Natural killer cell (primary cell): ENCODE measurements at regions not wholly inside any gene's neighbourhood (a gene's known extent, or its start where the extent isn't known, plus 50 kb on each side); places are given as distances from the start of the nearest gene placed in this dataset.

Experiments used
- ATAC-seq, 3 donors: fragments of 150-1000 bp in 2 of 3; fragments of 200-7000 bp in 1 of 3; cut with Tn5 transposase; 1 replicate in 1 of 3; 2 replicates in 2 of 3; pipeline ENCODE4 v1.10.0; 2021; ENCODE audit warnings: mild to moderate bottlenecking in 2 of 3, moderate library complexity in 2 of 3
- DNase-seq, 2 donors: peaks; one replicate each; pipeline versions ENCODE4 v3.0.0 to v3.0.0-alpha.2; 2013 to 2021; ENCODE audit warnings: mixed read lengths in 1 of 2
- H3K27ac ChIP-seq: one replicate; pipeline ENCODE4 v1.5.1; 2013; ENCODE audit warnings: mild to moderate bottlenecking, low read length
- H3K27me3 ChIP-seq: one replicate; pipeline ENCODE4 v1.6.1; 2013; ENCODE audit warnings: low read length; ENCODE audit not compliant: control insufficient read depth, insufficient read depth
- H3K36me3 ChIP-seq: one replicate; pipeline ENCODE4 v1.6.1; 2013; ENCODE audit warnings: low read length; ENCODE audit not compliant: control insufficient read depth, insufficient read depth
- H3K4me1 ChIP-seq: one replicate; pipeline ENCODE4 v1.6.1; 2013; ENCODE audit warnings: low read length; ENCODE audit not compliant: control insufficient read depth, insufficient read depth
- H3K4me3 ChIP-seq: one replicate; pipeline ENCODE4 v1.5.1; 2013; ENCODE audit warnings: low read length
- H3K9me3 ChIP-seq: one replicate; pipeline ENCODE4 v1.6.1; 2013; ENCODE audit warnings: low read length; ENCODE audit not compliant: control insufficient read depth, insufficient read depth
- H3K27ac Mint-ChIP-seq, 2 donors: one replicate each; pipeline ENCODE4 v1.8.0; 2022; ENCODE audit warnings: mild to moderate bottlenecking in 2 of 2, mixed read lengths in 2 of 2, moderate library complexity in 1 of 2
- H3K27me3 Mint-ChIP-seq, 2 donors: one replicate each; pipeline ENCODE4 v1.8.0; 2022; ENCODE audit warnings: low read depth in 2 of 2, mixed read lengths in 2 of 2
- H3K36me3 Mint-ChIP-seq: one replicate; pipeline ENCODE4 v1.8.0; 2022; ENCODE audit warnings: mixed read lengths
- H3K4me1 Mint-ChIP-seq, 2 donors: one replicate each; pipeline ENCODE4 v1.8.0; 2022; ENCODE audit warnings: mixed read lengths in 2 of 2
- H3K4me3 Mint-ChIP-seq: one replicate; pipeline ENCODE4 v1.8.0; 2022; ENCODE audit warnings: mild to moderate bottlenecking, moderate library complexity, mixed read lengths
- H3K9me3 Mint-ChIP-seq, 2 donors: one replicate each; pipeline ENCODE4 v1.8.0; 2022; ENCODE audit warnings: mixed read lengths in 2 of 2
- WGBS: methylation state at CpG from one replicate; pipeline ENCODE4 v1.1.7; 2013; ENCODE audit warnings: missing lambda C conversion rate; ENCODE audit not compliant: insufficient coverage; 5-methylcytosine and 5-hydroxymethylcytosine counted together
- intact Hi-C: fragments of 100-400 bp; cut with micrococcal nuclease; formaldehyde crosslinking; loops from one replicate; pipeline ENCODE4 v1.14.2; 2022
- TF ChIP-seq, protein P1 (sequence below): fragments of 200-600 bp; IDR thresholded peaks from one replicate; pipeline ENCODE4 v1.8.0; 2022; ENCODE audit warnings: antibody characterized with exemption

DNA sequence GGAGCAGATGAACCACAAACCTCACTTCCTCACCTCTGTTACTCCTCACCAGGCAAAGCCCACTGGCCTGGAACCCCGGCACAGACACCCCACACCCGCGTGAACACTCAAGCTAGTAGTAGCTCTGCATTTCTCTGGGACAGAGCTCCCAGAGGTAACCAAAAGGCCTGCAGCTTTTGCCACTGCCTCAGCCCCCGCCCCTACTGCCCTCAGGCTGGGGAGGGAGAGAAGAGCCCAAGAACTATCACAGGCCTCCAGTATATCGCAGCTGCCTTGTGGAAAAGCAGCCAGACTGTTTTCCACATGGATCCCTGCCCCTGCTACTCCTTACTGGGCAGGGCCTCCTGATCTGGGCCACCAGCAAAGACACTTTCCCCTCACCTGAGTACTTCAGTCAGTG, 728.7 kb upstream of the ACTRT1 start:
- WGBS, result 85% methylated on average over 5 of the region's 5 CpGs
- Mint-ChIP-seq H3K9me3 (peaks cover 2 to 9% of the 10 kb centered on the region in 2 donors), H3K27me3 (peaks cover 0 to 6% of the 10 kb centered on the region in 2 donors), H3K4me3 (no peak overlapping the region), H3K4me1 (peaks cover 7 to 12% of the 10 kb centered on the region in 2 donors), H3K36me3 (no peaks in the 10 kb centered on the region), H3K27ac (no peak overlapping the region)
- ATAC-seq (no peak), DNase-seq (no peak)
- Histone ChIP-seq H3K27ac (no peak overlapping the region), H3K9me3 (peaks cover 7% of the 10 kb centered on the region), H3K4me3 (no peak overlapping the region), H3K27me3 (no peaks in the 10 kb centered on the region), H3K36me3 (no peaks in the 10 kb centered on the region), H3K4me1 (no peaks in the 10 kb centered on the region)
- TF ChIP-seq, protein P1, sequence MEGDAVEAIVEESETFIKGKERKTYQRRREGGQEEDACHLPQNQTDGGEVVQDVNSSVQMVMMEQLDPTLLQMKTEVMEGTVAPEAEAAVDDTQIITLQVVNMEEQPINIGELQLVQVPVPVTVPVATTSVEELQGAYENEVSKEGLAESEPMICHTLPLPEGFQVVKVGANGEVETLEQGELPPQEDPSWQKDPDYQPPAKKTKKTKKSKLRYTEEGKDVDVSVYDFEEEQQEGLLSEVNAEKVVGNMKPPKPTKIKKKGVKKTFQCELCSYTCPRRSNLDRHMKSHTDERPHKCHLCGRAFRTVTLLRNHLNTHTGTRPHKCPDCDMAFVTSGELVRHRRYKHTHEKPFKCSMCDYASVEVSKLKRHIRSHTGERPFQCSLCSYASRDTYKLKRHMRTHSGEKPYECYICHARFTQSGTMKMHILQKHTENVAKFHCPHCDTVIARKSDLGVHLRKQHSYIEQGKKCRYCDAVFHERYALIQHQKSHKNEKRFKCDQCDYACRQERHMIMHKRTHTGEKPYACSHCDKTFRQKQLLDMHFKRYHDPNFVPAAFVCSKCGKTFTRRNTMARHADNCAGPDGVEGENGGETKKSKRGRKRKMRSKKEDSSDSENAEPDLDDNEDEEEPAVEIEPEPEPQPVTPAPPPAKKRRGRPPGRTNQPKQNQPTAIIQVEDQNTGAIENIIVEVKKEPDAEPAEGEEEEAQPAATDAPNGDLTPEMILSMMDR, result no peak
- intact Hi-C loops, result no loop called here

DNA sequence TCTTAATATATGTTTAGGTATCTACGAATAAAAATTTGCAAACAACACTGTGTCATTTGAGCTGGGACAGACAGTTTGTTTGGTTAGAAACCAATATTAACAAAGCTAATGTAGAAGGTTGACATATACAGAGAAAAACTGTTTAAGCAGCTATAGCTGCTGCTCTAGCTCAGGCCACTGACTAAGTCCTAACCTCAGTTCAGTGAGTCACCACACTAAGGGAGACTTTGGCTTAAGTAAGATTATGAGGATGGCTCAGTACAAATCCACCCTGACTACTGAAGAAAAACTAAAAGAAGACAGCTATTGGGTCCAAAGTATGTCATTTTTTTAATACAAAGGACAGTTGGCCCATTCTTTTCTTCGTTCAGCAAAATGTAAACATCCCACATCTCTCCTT, 717.3 kb upstream of the ACTRT1 start:
- H3K36me3 ChIP-seq, result no peaks in the 10 kb centered on the region
- H3K27ac ChIP-seq, result no peak overlapping the region
- no peaks in the 10 kb centered on the region for H3K27me3 ChIP-seq
- H3K36me3 Mint-ChIP-seq, result no peaks in the 10 kb centered on the region
- TF ChIP-seq, protein P1, result no peak
- intact Hi-C loops, result no loop called here
- H3K27ac Mint-ChIP-seq, result no peak overlapping the region
- no peaks in the 10 kb centered on the region for H3K27me3 Mint-ChIP-seq
- no peak for ATAC-seq
- H3K4me3 Mint-ChIP-seq, result no peak overlapping the region
- peaks cover 0 to under 1% of the 10 kb centered on the region in 2 donors for H3K9me3 Mint-ChIP-seq
- 43% methylated on average over 1 of the region's 2 CpGs for WGBS
- H3K9me3 ChIP-seq, result no peaks in the 10 kb centered on the region
- no peaks in the 10 kb centered on the region for H3K4me1 Mint-ChIP-seq
- H3K4me3 ChIP-seq, result no peak overlapping the region
- no peak for DNase-seq
- H3K4me1 ChIP-seq, result no peaks in the 10 kb centered on the region

DNA sequence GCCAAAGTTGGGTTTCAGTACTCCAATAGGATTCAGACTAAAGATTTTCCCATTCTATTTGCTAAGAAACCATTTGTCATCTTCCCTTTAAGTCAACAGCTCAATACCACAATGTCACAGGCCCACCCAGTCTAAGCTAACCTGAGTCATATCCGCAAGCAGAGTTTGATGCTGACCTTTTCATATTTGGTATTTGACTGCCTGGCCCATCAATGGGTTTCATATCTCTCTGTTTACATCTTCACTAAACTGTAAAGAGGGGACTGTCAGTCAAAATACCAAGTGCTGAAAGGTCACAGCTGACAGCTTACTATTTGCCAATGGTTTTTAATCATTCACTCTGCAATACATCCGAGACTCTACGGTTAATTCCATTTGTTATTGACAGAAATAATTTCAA, 707.5 kb upstream of the ACTRT1 start:
- Histone ChIP-seq H3K4me3 (no peak overlapping the region), H3K4me1 (no peaks in the 10 kb centered on the region), H3K27me3 (no peaks in the 10 kb centered on the region), H3K36me3 (no peaks in the 10 kb centered on the region), H3K27ac (no peak overlapping the region), H3K9me3 (no peaks in the 10 kb centered on the region)
- Mint-ChIP-seq H3K27me3 (no peaks in the 10 kb centered on the region), H3K4me1 (no peaks in the 10 kb centered on the region), H3K36me3 (no peaks in the 10 kb centered on the region), H3K27ac (no peak overlapping the region), H3K4me3 (no peak overlapping the region), H3K9me3 (peaks cover 2 to 6% of the 10 kb centered on the region in 2 donors)
- ATAC-seq (no peak), DNase-seq (no peak)
- intact Hi-C loops, result no loop called here
- 98% methylated on average over 3 of the region's 3 CpGs for WGBS
- TF ChIP-seq, protein P1, result no peak

DNA sequence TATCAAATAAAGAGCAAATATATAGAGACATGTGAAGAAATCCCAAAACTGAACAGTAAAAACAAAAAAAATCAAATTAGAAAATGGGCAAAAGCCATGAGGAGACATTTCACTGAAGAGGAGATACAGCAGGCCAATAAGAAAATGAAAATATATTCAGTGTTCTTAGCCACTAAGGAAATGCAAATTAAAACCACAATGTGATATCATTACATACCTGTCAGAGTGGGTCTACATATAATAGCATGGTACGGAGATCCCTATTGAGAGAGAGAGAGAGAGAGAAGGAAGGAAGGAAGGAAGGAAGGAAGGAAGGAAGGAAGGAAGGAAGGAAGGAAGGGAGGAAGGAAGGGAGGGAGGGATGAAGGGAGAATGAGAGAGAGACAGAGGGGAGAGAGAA, 707.0 kb upstream of the ACTRT1 start:
- Mint-ChIP-seq H3K27me3 (no peaks in the 10 kb centered on the region), H3K9me3 (peaks cover 2 to 4% of the 10 kb centered on the region in 2 donors), H3K4me3 (no peak overlapping the region), H3K4me1 (no peaks in the 10 kb centered on the region), H3K36me3 (no peaks in the 10 kb centered on the region), H3K27ac (no peak overlapping the region)
- no peaks in the 10 kb centered on the region for H3K9me3 ChIP-seq
- no peak for DNase-seq
- no peaks in the 10 kb centered on the region for H3K27me3 ChIP-seq
- intact Hi-C loops, result no loop called here
- no peak overlapping the region for H3K4me3 ChIP-seq
- no peaks in the 10 kb centered on the region for H3K4me1 ChIP-seq
- no peaks in the 10 kb centered on the region for H3K36me3 ChIP-seq
- no CpG with 5 or more reads among the region's 1 CpG for WGBS
- no peak overlapping the region for H3K27ac ChIP-seq
- TF ChIP-seq, protein P1, result no peak
- no peak for ATAC-seq
